GM12875 (cell line): ENCODE measurements at regions not wholly inside any gene's neighbourhood (a gene's known extent, or its start where the extent isn't known, plus 50 kb on each side); places are given as distances from the start of the nearest gene placed in this dataset.

Source experiments
- H3K4me3 ChIP-seq: one replicate; pipeline ENCODE4 v1.5.1; 2011; ENCODE audit warnings: low read depth, low read length, control low read depth
- CTCF ChIP-seq: IDR thresholded peaks from 2 replicates; pipeline ENCODE4 v1.5.1; 2011; ENCODE audit warnings: low read depth, mild to moderate bottlenecking, control low read depth, inconsistent platforms, low read length, moderate library complexity, borderline replicate concordance; ENCODE audit not compliant: insufficient read depth

DNA sequence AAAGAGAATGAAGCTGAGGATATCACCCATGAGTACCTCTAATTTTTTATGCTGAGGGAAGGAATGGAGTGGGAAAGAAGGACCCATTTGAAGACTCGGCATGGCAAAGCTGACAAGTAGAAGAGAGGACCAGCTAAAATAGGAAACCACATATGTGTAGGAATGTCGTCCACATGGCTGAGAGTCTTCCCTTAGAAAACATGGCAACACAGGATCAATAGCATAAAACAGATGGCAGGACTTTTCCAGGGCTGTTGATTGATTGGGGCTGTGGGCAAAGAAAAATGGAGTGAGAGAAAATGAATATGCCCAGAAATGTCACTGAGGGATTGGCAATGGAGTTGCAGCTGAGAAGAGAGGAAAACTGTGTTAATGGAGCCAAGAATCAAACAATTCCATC is 76.2 kb upstream of the PRICKLE2 start:
- no peak overlapping the region for H3K4me3 ChIP-seq
- no peak for TF ChIP-seq CTCF

- TF ChIP-seq CTCF, result no peak
- H3K4me3 ChIP-seq, result no peak overlapping the region
Observed at GRCh38 chr3:64300790-64301423, 75.6 kb upstream of the PRICKLE2 start.

- TF ChIP-seq CTCF, result no peak
- no peak overlapping the region for H3K4me3 ChIP-seq
Observed at GRCh38 chr3:64299206-64299605, 73.9 kb upstream of the PRICKLE2 start.

- no peak overlapping the region for H3K4me3 ChIP-seq
- TF ChIP-seq CTCF, result no peak
Observed at GRCh38 chr3:64297563-64297962, 72.3 kb upstream of the PRICKLE2 start.

DNA sequence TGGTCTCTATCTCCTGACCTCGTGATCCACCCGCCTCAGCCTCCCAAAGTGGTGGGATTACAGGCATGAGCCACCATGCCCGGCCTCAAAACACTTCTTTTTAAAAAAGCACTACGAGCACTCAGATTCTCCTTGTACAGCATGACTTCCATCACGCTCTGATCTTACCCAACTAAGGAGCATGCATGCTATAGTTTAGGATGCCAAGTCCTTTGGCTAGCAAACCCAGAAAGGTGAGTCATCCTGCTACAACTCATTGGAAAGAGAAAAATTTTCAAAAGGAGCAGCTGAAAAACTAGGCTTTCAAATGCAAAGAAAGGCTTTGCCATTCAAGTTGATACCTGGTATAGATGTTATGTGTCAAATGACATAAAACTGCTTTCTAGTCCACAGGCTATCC is 70.3 kb upstream of the PRICKLE2 start:
- no peak overlapping the region for H3K4me3 ChIP-seq
- TF ChIP-seq CTCF, result no peak

GRCh38 chr3:64294771-64295170 is 69.5 kb upstream of the PRICKLE2 start:
- no peak for TF ChIP-seq CTCF
- H3K4me3 ChIP-seq, result no peak overlapping the region

DNA sequence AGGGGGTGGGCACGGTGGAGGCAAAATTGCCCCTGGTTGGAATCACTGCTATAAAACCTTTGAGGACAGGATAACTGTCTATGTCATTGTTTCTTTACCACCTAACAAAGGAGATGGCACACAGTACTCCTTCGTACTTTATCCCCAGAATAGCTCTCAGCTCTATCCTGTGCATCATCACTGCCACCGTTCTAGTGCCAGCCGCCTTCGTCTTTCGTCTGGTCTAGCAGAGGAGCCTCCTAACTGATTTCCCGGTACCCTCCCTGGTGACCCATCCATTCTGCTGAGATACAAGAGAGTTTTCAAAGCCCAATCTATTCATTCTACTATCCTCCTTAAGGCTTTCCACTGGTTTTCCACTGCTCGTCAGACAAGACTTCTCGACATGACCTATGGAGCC is 67.9 kb upstream of the PRICKLE2 start:
- TF ChIP-seq CTCF, result no peak
- no peak overlapping the region for H3K4me3 ChIP-seq
